Thyroid gland (tissue), 4 donors: ENCODE measurements at regions not wholly inside any gene's neighbourhood (a gene's known extent, or its start where the extent isn't known, plus 50 kb on each side); places are given as distances from the start of the nearest gene placed in this dataset.

Experiments
- CTCF ChIP-seq, 6 experiments: fragments of 200-600 bp in 3 of 6; fragments of 450-650 bp in 3 of 6; sonication (generic) in 3 of 6; IDR thresholded peaks; one replicate each; pipeline ENCODE4 v1.5.1; 2016 to 2019; ENCODE audit warnings: antibody characterized with exemption in 6 of 6, mild to moderate bottlenecking in 2 of 6, inconsistent platforms in 1 of 6, moderate library complexity in 1 of 6
- POLR2A ChIP-seq, 2 donors: fragments of 450-650 bp; IDR thresholded peaks; one replicate each; pipeline ENCODE4 v1.6.1; 2017; ENCODE audit warnings: antibody characterized with exemption in 2 of 2, mild to moderate bottlenecking in 2 of 2, moderate library complexity in 1 of 2

DNA sequence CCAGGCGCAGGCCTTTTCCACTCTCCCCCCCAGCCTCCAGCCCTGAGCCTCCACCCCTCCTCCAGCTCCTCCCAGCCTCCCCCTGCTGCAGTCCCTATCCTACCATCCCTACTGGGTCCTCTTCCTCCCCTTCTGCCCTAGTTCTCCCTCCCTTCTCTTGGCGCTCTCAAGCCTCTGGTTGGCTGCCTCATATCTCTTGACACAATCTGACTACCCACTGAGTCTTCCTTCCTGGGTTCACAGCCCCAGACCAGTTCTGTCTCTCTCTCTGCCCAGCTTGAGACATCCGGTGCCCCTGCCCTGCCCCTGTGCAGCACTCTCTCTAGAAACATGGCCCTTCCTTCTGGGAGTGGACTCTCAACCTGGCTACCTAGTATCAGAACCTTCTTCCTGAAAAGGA is 76.2 kb downstream of the TSPAN17 start:
- TF ChIP-seq CTCF (IDR thresholded peaks at IDR 0.05) (no peak), POLR2A (IDR thresholded peaks at IDR 0.05) (no peak)
